Mesendoderm (in vitro differentiated cells): ENCODE measurements at regions not wholly inside any gene's neighbourhood (a gene's known extent, or its start where the extent isn't known, plus 50 kb on each side); places are given as distances from the start of the nearest gene placed in this dataset.

Experiments
- DNase-seq: peaks from one replicate; pipeline ENCODE4 v3.0.0; 2013
- H2AK5ac ChIP-seq: 2 replicates; pipeline ENCODE4 v1.6.1; 2013; ENCODE audit warnings: low read length, inconsistent platforms
- H2BK120ac ChIP-seq: 2 replicates; pipeline ENCODE4 v1.6.1; 2013; ENCODE audit warnings: low read depth, mild to moderate bottlenecking, low read length, moderate library complexity, mixed read lengths
- H2BK15ac ChIP-seq: replicated peaks from 2 replicates; pipeline ENCODE4 v1.6.1; 2013; ENCODE audit warnings: low read depth, mild to moderate bottlenecking, moderate library complexity
- H2BK5ac ChIP-seq: 2 replicates; pipeline ENCODE4 v1.6.1; 2013; ENCODE audit warnings: low read length, inconsistent platforms
- H3K18ac ChIP-seq: 2 replicates; pipeline ENCODE4 v1.6.1; 2013; ENCODE audit warnings: mild to moderate bottlenecking, low read length, mixed read lengths
- H3K23ac ChIP-seq: one replicate; pipeline ENCODE4 v1.6.1; 2013; ENCODE audit warnings: low read length
- H3K27ac ChIP-seq: 2 replicates; pipeline ENCODE4 v1.5.1; 2013; ENCODE audit warnings: low read depth, mild to moderate bottlenecking, inconsistent platforms, low read length, moderate library complexity
- H3K27me3 ChIP-seq: 2 replicates; pipeline ENCODE4 v1.6.1; 2013; ENCODE audit warnings: low read length, control low read depth, mild to moderate bottlenecking, inconsistent platforms; ENCODE audit not compliant: insufficient read depth, poor library complexity
- H3K36me3 ChIP-seq: 2 replicates; pipeline ENCODE4 v1.6.1; 2013; ENCODE audit warnings: low read length, inconsistent platforms; ENCODE audit not compliant: control insufficient read depth, insufficient read depth
- H3K4ac ChIP-seq: one replicate; pipeline ENCODE4 v1.6.1; 2013; ENCODE audit warnings: low read depth, mild to moderate bottlenecking, low read length, moderate library complexity
- H3K4me1 ChIP-seq: 2 replicates; pipeline ENCODE4 v1.6.1; 2013; ENCODE audit warnings: low read depth, low read length, inconsistent platforms; ENCODE audit not compliant: control insufficient read depth
- H3K4me2 ChIP-seq: 2 replicates; pipeline ENCODE4 v1.6.1; 2013; ENCODE audit warnings: low read length
- H3K4me3 ChIP-seq: 2 replicates; pipeline ENCODE4 v1.5.1; 2013; ENCODE audit warnings: mild to moderate bottlenecking, low read length
- H3K56ac ChIP-seq: one replicate; pipeline ENCODE4 v1.6.1; 2013; ENCODE audit warnings: low read length
- H3K79me1 ChIP-seq: 2 replicates; pipeline ENCODE4 v1.6.1; 2013; ENCODE audit warnings: low read length, inconsistent platforms
- H3K79me2 ChIP-seq: 2 replicates; pipeline ENCODE4 v1.6.1; 2013; ENCODE audit warnings: mild to moderate bottlenecking, low read length; ENCODE audit not compliant: control insufficient read depth, insufficient read depth
- H3K9ac ChIP-seq: 2 replicates; pipeline ENCODE4 v1.6.1; 2013; ENCODE audit warnings: low read length, inconsistent platforms
- H4K5ac ChIP-seq: one replicate; pipeline ENCODE4 v1.6.1; 2013; ENCODE audit warnings: low read length
- H4K8ac ChIP-seq: one replicate; pipeline ENCODE4 v1.6.1; 2013; ENCODE audit warnings: low read depth, mild to moderate bottlenecking, control low read depth, low read length, moderate library complexity
- WGBS: extraction: QIAGEN DNeasy Blood & Tissue Kit; methylation state at CpG from one replicate; pipeline ENCODE4 v1.1.7; 2013; ENCODE audit warnings: low lambda C conversion rate, missing lambda C conversion rate; ENCODE audit not compliant: insufficient coverage; ENCODE audit errors: extremely low coverage; 5-methylcytosine and 5-hydroxymethylcytosine counted together

- H3K27me3 ChIP-seq, result no peaks in the 10 kb centered on the region
- no peak overlapping the region for H3K4ac ChIP-seq
- no peak for DNase-seq
- WGBS, result no CpG with 5 or more reads among the region's 7 CpGs
- H3K4me1 ChIP-seq, result no peaks in the 10 kb centered on the region
- H2AK5ac ChIP-seq, result no peak overlapping the region
- H2BK5ac ChIP-seq, result no peak overlapping the region
- H3K4me3 ChIP-seq, result no peak overlapping the region
- H4K8ac ChIP-seq, result no peak overlapping the region
- H4K5ac ChIP-seq, result no peak overlapping the region
- no peak overlapping the region for H3K18ac ChIP-seq
- H3K79me2 ChIP-seq, result no peaks in the 10 kb centered on the region
- H3K36me3 ChIP-seq, result no peaks in the 10 kb centered on the region
- H3K56ac ChIP-seq, result no peak overlapping the region
- H2BK15ac ChIP-seq, result no peak overlapping the region
- no peaks in the 10 kb centered on the region for H3K79me1 ChIP-seq
- no peak overlapping the region for H3K4me2 ChIP-seq
- no peak overlapping the region for H3K23ac ChIP-seq
- no peak overlapping the region for H2BK120ac ChIP-seq
- H3K27ac ChIP-seq, result no peak overlapping the region
- no peak overlapping the region for H3K9ac ChIP-seq
Observed at GRCh38 chr2:104690255-104690984, 163.5 kb upstream of the POU3F3 start.

- Histone ChIP-seq H4K5ac (no peak overlapping the region), H3K27ac (no peak overlapping the region), H3K27me3 (no peaks in the 10 kb centered on the region), H2BK15ac (no peak overlapping the region), H3K4me2 (no peak overlapping the region), H3K4ac (no peak overlapping the region), H3K23ac (no peak overlapping the region), H4K8ac (no peak overlapping the region), H3K36me3 (no peaks in the 10 kb centered on the region), H2AK5ac (no peak overlapping the region), H3K79me1 (no peaks in the 10 kb centered on the region), H3K56ac (no peak overlapping the region), H3K79me2 (no peaks in the 10 kb centered on the region), H3K18ac (no peak overlapping the region), H3K9ac (no peak overlapping the region), H2BK5ac (no peak overlapping the region), H3K4me3 (no peak overlapping the region), H2BK120ac (no peak overlapping the region), H3K4me1 (no peaks in the 10 kb centered on the region)
- DNase-seq, result no peak
- whole genome bisulfite sequencing, result no CpG with 5 or more reads among the region's 5 CpGs
Observed at GRCh38 chr2:104698276-104698675, 155.6 kb upstream of the POU3F3 start.

DNA sequence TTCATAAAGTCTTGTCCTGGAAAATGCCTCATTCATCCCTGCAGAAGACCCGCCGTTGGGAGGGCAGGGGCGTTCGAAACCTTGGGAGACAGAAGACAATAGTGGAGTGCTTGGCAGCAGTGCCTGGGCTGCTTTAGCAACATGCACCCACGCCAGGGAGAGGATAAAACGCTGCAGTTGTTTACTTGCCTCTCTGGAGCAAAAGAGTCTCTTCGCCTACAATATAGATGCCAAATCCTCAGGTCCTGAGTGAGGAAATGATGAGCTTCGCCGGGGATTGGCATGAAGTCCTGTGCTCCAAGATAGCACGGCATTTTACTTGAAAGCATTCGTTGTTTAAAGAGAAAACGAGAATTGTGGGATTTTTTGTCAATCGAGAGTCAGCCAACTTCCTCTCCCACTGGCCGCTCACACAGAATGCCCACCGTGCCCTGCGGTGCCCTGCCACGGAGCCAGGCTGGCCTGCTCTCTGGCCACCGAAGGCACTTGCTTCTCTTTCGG is 152.5 kb upstream of the POU3F3 start:
- no peak overlapping the region for H3K4me3 ChIP-seq
- H3K79me2 ChIP-seq, result no peaks in the 10 kb centered on the region
- DNase-seq, result no peak
- no peaks in the 10 kb centered on the region for H3K27me3 ChIP-seq
- H3K4me2 ChIP-seq, result no peak overlapping the region
- no peak overlapping the region for H3K4ac ChIP-seq
- no peak overlapping the region for H2BK5ac ChIP-seq
- WGBS, result no CpG with 5 or more reads among the region's 19 CpGs
- H3K18ac ChIP-seq, result no peak overlapping the region
- no peak overlapping the region for H3K27ac ChIP-seq
- H4K5ac ChIP-seq, result no peak overlapping the region
- H3K79me1 ChIP-seq, result no peaks in the 10 kb centered on the region
- no peak overlapping the region for H2BK15ac ChIP-seq
- no peaks in the 10 kb centered on the region for H3K4me1 ChIP-seq
- no peak overlapping the region for H4K8ac ChIP-seq
- H2BK120ac ChIP-seq, result no peak overlapping the region
- H3K56ac ChIP-seq, result no peak overlapping the region
- no peaks in the 10 kb centered on the region for H3K36me3 ChIP-seq
- no peak overlapping the region for H2AK5ac ChIP-seq
- H3K9ac ChIP-seq, result no peak overlapping the region
- H3K23ac ChIP-seq, result no peak overlapping the region

GRCh38 chr2:104702031-104702850 is 151.7 kb upstream of the POU3F3 start:
- H3K36me3 ChIP-seq, result no peaks in the 10 kb centered on the region
- H3K23ac ChIP-seq, result no peak overlapping the region
- H3K18ac ChIP-seq, result no peak overlapping the region
- no peak overlapping the region for H2BK15ac ChIP-seq
- no peak overlapping the region for H2BK120ac ChIP-seq
- no peak overlapping the region for H3K9ac ChIP-seq
- H3K4me1 ChIP-seq, result no peaks in the 10 kb centered on the region
- no peak overlapping the region for H4K5ac ChIP-seq
- no peak overlapping the region for H3K27ac ChIP-seq
- no peak overlapping the region for H4K8ac ChIP-seq
- no peaks in the 10 kb centered on the region for H3K27me3 ChIP-seq
- H3K79me2 ChIP-seq, result no peaks in the 10 kb centered on the region
- no peak overlapping the region for H3K4me2 ChIP-seq
- no peak overlapping the region for H3K4me3 ChIP-seq
- H2AK5ac ChIP-seq, result no peak overlapping the region
- H3K56ac ChIP-seq, result no peak overlapping the region
- no peaks in the 10 kb centered on the region for H3K79me1 ChIP-seq
- no peak overlapping the region for H2BK5ac ChIP-seq
- DNase-seq, result peak; percentile 41
- H3K4ac ChIP-seq, result no peak overlapping the region
- no CpG with 5 or more reads among the region's 11 CpGs for WGBS

GRCh38 chr2:104703669-104704068 is 150.2 kb upstream of the POU3F3 start:
- no peak overlapping the region for H3K18ac ChIP-seq
- H3K4me2 ChIP-seq, result no peak overlapping the region
- no peak overlapping the region for H4K8ac ChIP-seq
- H3K27me3 ChIP-seq, result no peaks in the 10 kb centered on the region
- H3K36me3 ChIP-seq, result no peaks in the 10 kb centered on the region
- no peaks in the 10 kb centered on the region for H3K4me1 ChIP-seq
- no peaks in the 10 kb centered on the region for H3K79me2 ChIP-seq
- no peak overlapping the region for H2BK5ac ChIP-seq
- WGBS, result no CpG with 5 or more reads among the region's 8 CpGs
- H3K9ac ChIP-seq, result no peak overlapping the region
- H3K27ac ChIP-seq, result no peak overlapping the region
- no peak overlapping the region for H2BK120ac ChIP-seq
- no peaks in the 10 kb centered on the region for H3K79me1 ChIP-seq
- no peak overlapping the region for H2BK15ac ChIP-seq
- H3K4ac ChIP-seq, result no peak overlapping the region
- no peak overlapping the region for H3K23ac ChIP-seq
- H4K5ac ChIP-seq, result no peak overlapping the region
- peak overlapping the region; percentile 2 for H3K56ac ChIP-seq
- no peak overlapping the region for H3K4me3 ChIP-seq
- no peak for DNase-seq
- H2AK5ac ChIP-seq, result no peak overlapping the region
